Ishikawa (cell line): ENCODE measurements at regions not wholly inside any gene's neighbourhood (a gene's known extent, or its start where the extent isn't known, plus 50 kb on each side); places are given as distances from the start of the nearest gene placed in this dataset.

Source experiments
- CEBPB ChIP-seq: IDR thresholded peaks from 2 replicates; pipeline ENCODE4 v1.6.1; 2012
- CREB1 ChIP-seq: IDR thresholded peaks from 2 replicates; pipeline ENCODE4 v1.6.1; 2012; ENCODE audit warnings: low read depth
- RAD21 ChIP-seq: IDR thresholded peaks from 2 replicates; pipeline ENCODE4 v1.6.1; 2012; ENCODE audit warnings: low read depth

DNA sequence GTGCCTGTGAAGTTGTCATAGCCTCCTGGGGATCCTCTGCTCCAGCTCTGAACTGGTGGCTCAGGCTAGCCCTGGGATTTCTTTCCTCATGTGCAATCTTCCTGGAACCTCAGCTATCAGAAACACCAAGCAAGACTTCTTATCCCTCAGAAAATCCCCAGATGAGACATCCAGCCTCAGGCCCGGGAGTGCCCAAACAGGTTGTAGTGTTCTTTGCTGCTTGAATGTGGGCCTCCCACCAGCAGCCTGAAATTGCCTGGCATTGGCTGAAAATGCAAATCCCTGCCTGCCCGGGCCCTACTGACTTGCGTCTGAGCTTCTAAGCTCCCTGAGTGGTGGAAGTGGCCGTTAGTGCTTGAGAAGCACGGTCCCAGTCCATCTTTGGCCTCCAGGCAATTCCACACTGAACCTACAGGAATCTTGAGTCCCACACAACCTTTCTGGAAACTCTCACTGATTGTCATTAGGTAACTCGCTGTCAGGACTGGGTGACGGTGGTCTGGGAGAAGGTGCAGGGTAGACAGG is 146.8 kb downstream of the ZBTB18 start:
- TF ChIP-seq CREB1 (no peak), RAD21 (no peak), CEBPB (no peak)
